GM18909 (cell line): ENCODE measurements at regions not wholly inside any gene's neighbourhood (a gene's known extent, or its start where the extent isn't known, plus 50 kb on each side); places are given as distances from the start of the nearest gene placed in this dataset.
"Not testable (repeated sequence)": the region's sequence is repeated elsewhere in the genome, so short reads cannot be mapped to it uniquely, and the experiment has no call there.

ENCODE experiments used
- ATAC-seq: cut with Tn5 transposase; IDR thresholded peaks from one replicate; pipeline ENCODE4 v1.9.1; 2021; ENCODE audit warnings: mild to moderate bottlenecking; ENCODE audit not compliant: unreplicated experiment, poor library complexity

- ATAC-seq = no peak
Measured at GRCh38 chr5:67674159-67674655, 477.6 kb upstream of the CD180 start.

GRCh38 chr5:67673618-67674017, 477.0 kb upstream of the CD180 start:
- ATAC-seq = no peak

DNA sequence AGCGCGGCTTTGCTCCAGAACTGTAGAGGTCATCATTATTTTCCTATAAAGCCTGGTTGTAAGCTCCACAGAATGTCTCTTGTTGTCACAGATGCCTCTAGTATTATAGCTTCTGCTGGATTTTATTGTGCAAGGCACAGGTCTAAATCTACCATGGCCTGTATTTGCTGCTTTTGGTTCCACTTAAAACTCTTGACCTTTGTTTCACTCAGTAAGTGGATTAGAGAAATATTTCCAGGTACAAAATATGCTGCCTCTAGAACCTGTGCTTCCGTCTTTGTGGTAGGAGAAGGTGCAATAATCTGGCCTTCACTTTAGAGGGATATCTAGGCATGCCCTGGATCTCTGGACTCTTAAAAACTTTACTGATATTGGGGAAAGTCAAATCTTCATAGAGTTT, 476.6 kb upstream of the CD180 start:
- ATAC-seq = no peak

GRCh38 chr5:67672636-67673035, 476.0 kb upstream of the CD180 start:
- ATAC-seq = no peak

DNA sequence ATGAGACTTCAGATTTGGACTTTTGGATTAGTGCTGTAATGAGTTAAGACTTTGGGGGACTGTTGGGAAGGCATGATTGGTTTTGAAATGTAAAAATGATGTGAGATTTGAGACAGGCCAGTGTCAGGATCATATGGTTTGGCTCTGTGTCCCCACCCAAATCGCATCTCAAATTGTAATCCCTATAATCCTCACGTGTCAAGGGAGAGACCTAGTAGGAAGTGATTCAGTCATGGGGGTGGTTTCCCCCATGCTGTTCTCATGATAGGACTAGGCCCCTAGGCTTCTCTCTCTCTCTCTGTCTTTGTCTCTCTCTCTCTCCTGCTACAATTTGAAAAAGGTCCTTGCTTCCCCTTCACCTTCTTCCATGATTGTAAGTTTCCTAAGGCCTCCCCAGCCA, 473.3 kb upstream of the CD180 start:
- ATAC-seq = no peak

DNA sequence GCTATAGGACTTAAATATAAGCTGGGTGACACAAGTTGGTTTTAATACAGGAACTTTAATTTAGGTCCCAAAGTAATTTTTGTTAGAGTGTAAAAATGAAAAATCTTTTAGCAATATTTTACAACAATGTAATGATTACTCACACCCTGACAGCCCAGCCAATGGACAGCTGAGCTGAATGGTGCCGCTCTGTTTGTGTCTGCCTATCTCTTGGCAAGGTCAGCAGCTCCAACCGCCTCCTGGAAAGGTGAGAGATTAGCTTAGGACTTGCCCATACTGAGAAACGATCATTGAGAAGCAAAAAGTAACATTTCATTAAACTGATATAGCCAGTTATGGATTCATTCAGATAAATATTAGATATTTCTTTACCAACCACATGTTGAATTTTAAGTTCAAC, 463.6 kb upstream of the CD180 start:
- ATAC-seq = no peak

- ATAC-seq = no peak
Measured at GRCh38 chr5:67659288-67659687, 462.7 kb upstream of the CD180 start.

GRCh38 chr5:67657055-67657454, 460.5 kb upstream of the CD180 start:
- ATAC-seq = no peak

DNA sequence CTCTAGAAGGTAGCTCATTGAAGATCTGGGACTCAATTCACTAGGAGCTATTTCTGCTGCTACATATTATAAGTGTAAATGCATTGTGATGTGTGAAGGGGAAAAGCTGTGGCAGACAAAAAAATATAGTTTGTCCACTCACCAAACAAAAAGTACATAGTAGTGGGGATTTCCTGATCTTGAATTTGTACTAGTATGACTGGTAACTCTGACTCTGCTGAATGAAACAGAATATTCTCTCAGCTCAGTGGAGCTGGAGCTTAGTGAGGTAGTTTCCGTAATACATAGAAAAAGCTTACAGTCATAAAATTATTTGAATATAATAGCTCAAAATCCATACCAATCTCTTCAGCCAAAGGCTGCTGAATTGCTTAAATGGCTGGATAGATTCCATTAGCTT, 455.6 kb upstream of the CD180 start:
- peak; percentile 46 for ATAC-seq

DNA sequence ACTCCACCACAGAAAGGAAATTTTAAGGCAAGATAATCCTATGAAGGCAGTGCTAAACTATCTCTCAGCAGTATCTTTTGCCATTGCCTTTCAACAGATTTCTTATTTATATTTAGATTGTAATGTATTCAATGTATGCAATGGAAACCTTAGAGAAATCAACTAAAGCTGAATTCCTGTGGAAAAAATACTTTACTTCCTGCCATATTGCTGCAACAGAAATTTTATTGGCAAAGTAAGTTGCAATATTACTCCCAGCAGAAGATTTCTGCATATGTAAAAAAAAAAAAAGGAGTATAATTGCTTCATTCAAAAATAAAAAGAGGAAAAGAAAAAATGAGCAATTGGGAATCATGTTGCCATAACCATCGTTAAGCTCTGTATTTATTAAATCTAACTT, 454.6 kb upstream of the CD180 start:
- ATAC-seq = no peak

GRCh38 chr5:67648201-67648671, 451.6 kb upstream of the CD180 start:
- ATAC-seq = no peak

DNA sequence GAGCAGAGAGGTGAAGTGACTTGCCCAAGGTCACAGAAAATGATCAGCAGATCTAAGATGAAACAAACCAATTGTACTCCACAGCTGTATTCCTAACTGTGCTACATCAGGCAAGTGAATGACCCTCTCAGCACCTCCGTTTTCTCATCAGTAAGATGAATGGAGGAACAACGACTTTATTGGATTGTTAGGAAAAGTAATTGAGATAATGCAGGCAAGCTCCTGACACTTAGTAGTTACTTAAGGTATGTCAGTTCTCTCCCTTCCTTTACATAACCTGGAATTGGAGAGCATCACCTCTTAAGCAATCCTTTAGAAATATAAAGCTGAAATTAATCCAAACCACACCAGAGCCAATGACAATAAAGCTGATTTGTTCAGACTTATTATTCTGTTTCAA, 451.2 kb upstream of the CD180 start:
- ATAC-seq = no peak

- ATAC-seq = no peak
Measured at GRCh38 chr5:67644221-67644920, 447.8 kb upstream of the CD180 start.

GRCh38 chr5:67643536-67643935, 446.9 kb upstream of the CD180 start:
- no peak for ATAC-seq

DNA sequence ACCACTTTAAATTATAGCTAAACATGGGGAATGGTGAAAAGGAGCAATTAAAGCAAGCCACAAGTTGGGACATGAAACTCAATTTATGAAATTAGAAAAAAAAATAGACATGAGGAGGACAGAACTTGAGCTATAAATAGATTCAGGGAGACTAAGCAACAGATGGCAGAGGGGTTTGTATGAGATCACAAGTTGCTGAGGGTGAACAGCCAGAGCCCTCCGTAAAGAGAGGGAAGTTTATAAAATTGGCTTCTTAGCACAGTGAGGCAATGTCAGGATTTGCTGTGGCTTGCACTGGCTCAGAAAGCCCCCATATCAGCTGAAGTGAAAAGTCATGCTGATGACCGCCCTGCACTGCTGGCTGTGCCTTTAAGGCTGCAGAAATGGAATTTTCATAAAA, 443.4 kb upstream of the CD180 start:
- ATAC-seq = no peak

GRCh38 chr5:67639313-67639712, 442.7 kb upstream of the CD180 start:
- ATAC-seq = no peak

- no peak for ATAC-seq
Measured at GRCh38 chr5:67636850-67637524, 440.4 kb upstream of the CD180 start.

GRCh38 chr5:67636091-67636490, 439.5 kb upstream of the CD180 start:
- ATAC-seq = no peak

DNA sequence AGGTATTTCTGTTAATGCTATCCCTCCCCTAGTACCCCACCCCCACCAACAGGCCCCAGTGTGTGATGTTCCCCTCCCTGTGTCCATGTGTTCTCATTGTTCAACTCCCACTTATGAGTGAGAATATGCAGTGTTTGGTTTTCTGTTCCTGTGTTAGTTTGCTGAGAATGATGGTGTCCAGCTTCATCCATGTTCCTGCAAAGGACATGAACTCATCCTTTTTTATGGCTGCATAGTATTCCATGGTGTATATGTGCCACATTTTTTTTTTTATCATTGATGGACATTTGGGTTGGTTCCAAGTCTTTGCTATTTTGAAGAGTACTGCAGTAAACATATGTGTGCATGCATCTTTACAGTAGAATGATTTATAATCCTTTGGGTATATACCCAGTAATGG, 430.5 kb upstream of the CD180 start:
- not testable (repeated sequence) for ATAC-seq

- ATAC-seq = no peak
Measured at GRCh38 chr5:67623078-67623477, 426.5 kb upstream of the CD180 start.

DNA sequence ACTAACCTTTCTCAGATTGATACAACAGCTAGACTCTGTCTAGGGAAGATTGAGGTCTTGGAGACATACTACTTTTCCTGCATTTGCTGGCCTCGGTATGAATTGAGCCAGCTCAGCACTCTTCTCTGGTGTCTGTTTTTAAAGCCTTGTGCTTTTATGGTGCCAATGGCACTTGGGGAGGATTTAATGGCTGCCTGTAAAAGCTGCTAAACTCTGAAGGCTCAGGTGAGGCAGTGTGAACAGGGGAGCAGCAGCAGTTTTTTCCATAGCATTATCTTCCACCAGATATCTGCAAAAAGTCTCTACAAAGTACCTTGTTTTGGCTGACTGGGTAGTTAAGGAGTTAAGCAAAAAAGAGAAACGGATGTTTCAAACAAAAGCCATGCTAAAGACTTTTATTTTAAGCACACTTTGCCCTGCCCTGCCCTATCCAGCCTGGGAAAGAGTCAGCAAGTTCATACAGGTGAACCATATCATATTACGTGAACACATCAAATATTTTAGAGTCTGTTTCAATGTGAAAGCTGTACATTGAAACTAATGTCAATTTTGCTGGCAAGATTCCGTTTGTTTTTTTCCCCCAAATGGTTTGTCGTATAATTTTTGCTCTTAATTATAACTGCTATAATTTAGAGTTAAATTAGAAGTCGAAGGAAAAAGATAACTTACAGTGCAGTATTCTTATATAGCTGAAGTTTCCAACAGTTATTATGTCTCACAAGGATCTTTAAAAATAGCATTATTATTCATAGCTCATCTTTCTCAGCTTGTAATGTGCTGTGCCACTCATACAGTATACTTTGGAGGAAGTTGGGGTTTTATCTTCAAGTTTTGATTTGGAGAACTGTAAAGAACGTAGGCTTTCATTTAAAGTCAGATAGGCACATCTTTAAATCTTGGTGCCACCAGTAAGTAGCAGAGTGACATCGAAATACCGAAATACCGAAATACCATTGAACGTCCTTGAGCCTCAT, 424.1 kb upstream of the CD180 start:
- ATAC-seq = no peak
